ENCODE measurements at regions not wholly inside any gene's neighbourhood (a gene's known extent, or its start where the extent isn't known, plus 50 kb on each side); places are given as distances from the start of the nearest gene placed in this dataset.

GRCh38 chr14:22221508-22221907 is 367.5 kb downstream of the DAD1 start:
- Histone ChIP-seq H3K27ac (no peak overlapping the region), H3K4me1 (no peaks in the 10 kb centered on the region), H3K4me3 (no peak overlapping the region), H3K27me3 (no peaks in the 10 kb centered on the region), H3K9me3 (no peaks in the 10 kb centered on the region), H3K36me3 (no peaks in the 10 kb centered on the region)
- DNase-seq: no peak
- TF ChIP-seq CTCF (IDR thresholded peaks at IDR 0.05): peak in 2 of 5 experiments; percentile 7 to 9
- TF ChIP-seq EP300 (IDR thresholded peaks at IDR 0.05; ENCODE audit: low read depth): no peak
- intact Hi-C loops (cut with DNase I; ENCODE audit: low total_unique reads): no loop called here
- in situ Hi-C loops (cut with MboI; ENCODE audit: low pct_ligation_motif_present in 1 of 4, low pct_unique_long_range_greater_than_20kb in 1 of 4, low sequenced_read_pairs in 3 of 4): no loop called here
- 35 to 40% methylated on average over 3 of the region's 3 CpGs for WGBS, 2 donors (ENCODE audit: low coverage in 1 of 2)

- intact Hi-C loops (cut with DNase I; ENCODE audit: low total_unique reads) (no loop called here), in situ Hi-C loops (cut with MboI; ENCODE audit: low pct_ligation_motif_present in 1 of 4, low pct_unique_long_range_greater_than_20kb in 1 of 4, low sequenced_read_pairs in 3 of 4) (no loop called here)
- Histone ChIP-seq H3K9me3 (no peaks in the 10 kb centered on the region), H3K4me1 (no peaks in the 10 kb centered on the region), H3K27ac (no peak overlapping the region), H3K4me3 (no peak overlapping the region), H3K27me3 (no peaks in the 10 kb centered on the region), H3K36me3 (no peaks in the 10 kb centered on the region)
- TF ChIP-seq POLR2A (IDR thresholded peaks at IDR 0.05) (no peak), EP300 (IDR thresholded peaks at IDR 0.05; ENCODE audit: low read depth) (no peak), POLR2AphosphoS5 (IDR thresholded peaks at IDR 0.05) (no peak), CTCF (IDR thresholded peaks at IDR 0.05) (no peak)
- DNase-seq: no peak
- WGBS, 2 donors (ENCODE audit: low coverage in 1 of 2): 15 to 32% methylated on average over 1 of the region's 1 CpG
Observed at GRCh38 chr14:22220427-22220826, 368.6 kb downstream of the DAD1 start.

GRCh38 chr14:22218728-22219127 is 370.3 kb downstream of the DAD1 start:
- H3K4me1 ChIP-seq: no peaks in the 10 kb centered on the region
- H3K4me3 ChIP-seq: no peak overlapping the region
- H3K9me3 ChIP-seq: no peaks in the 10 kb centered on the region
- 69 to 82% methylated on average over 3 of the region's 3 CpGs for WGBS, 2 donors (ENCODE audit: low coverage in 1 of 2)
- DNase-seq: no peak
- no peaks in the 10 kb centered on the region for H3K36me3 ChIP-seq
- TF ChIP-seq POLR2AphosphoS5 (IDR thresholded peaks at IDR 0.05) (no peak), EP300 (IDR thresholded peaks at IDR 0.05; ENCODE audit: low read depth) (no peak), CTCF (IDR thresholded peaks at IDR 0.05) (no peak), POLR2A (IDR thresholded peaks at IDR 0.05) (no peak)
- in situ Hi-C loops (cut with MboI; ENCODE audit: low pct_ligation_motif_present in 1 of 4, low pct_unique_long_range_greater_than_20kb in 1 of 4, low sequenced_read_pairs in 3 of 4) (no loop called here), intact Hi-C loops (cut with DNase I; ENCODE audit: low total_unique reads) (no loop called here)
- H3K27me3 ChIP-seq: no peaks in the 10 kb centered on the region
- H3K27ac ChIP-seq: no peak overlapping the region

- TF ChIP-seq EP300 (IDR thresholded peaks at IDR 0.05; ENCODE audit: low read depth) (no peak), CTCF (IDR thresholded peaks at IDR 0.05) (no peak), POLR2AphosphoS5 (IDR thresholded peaks at IDR 0.05) (no peak), POLR2A (IDR thresholded peaks at IDR 0.05) (no peak)
- H3K4me3 ChIP-seq: no peak overlapping the region
- no peak for DNase-seq
- H3K9me3 ChIP-seq: no peaks in the 10 kb centered on the region
- no peaks in the 10 kb centered on the region for H3K4me1 ChIP-seq
- H3K27me3 ChIP-seq: no peaks in the 10 kb centered on the region
- in situ Hi-C loops (cut with MboI; ENCODE audit: low pct_ligation_motif_present in 1 of 4, low pct_unique_long_range_greater_than_20kb in 1 of 4, low sequenced_read_pairs in 3 of 4): no loop called here
- H3K27ac ChIP-seq: no peak overlapping the region
- intact Hi-C loops (cut with DNase I; ENCODE audit: low total_unique reads): no loop called here
- H3K36me3 ChIP-seq: no peaks in the 10 kb centered on the region
- 67 to 70% methylated on average over 2 to 3 of the region's 3 CpGs for WGBS, 2 donors (ENCODE audit: low coverage in 1 of 2)
Observed at GRCh38 chr14:22213120-22213519, 375.9 kb downstream of the DAD1 start.
